ENCODE measurements at regions not wholly inside any gene's neighbourhood (a gene's known extent, or its start where the extent isn't known, plus 50 kb on each side); places are given as distances from the start of the nearest gene placed in this dataset.

GRCh38 chr3:34364335-34364734, 565.9 kb downstream of the PDCD6IP start:
- CTCF ChIA-PET, result interaction anchor here (1.2 to 1.5 kb wide), 3 partner anchors 14 to 104 kb away, joined by 3 to 5 read pairs (median 3); no protein-coding TSS in a partner anchor
- POLR2A ChIA-PET, result no interaction called here
- DNase-seq (ENCODE audit: extremely low spot score), result no peak
- TF ChIP-seq, protein P1, sequence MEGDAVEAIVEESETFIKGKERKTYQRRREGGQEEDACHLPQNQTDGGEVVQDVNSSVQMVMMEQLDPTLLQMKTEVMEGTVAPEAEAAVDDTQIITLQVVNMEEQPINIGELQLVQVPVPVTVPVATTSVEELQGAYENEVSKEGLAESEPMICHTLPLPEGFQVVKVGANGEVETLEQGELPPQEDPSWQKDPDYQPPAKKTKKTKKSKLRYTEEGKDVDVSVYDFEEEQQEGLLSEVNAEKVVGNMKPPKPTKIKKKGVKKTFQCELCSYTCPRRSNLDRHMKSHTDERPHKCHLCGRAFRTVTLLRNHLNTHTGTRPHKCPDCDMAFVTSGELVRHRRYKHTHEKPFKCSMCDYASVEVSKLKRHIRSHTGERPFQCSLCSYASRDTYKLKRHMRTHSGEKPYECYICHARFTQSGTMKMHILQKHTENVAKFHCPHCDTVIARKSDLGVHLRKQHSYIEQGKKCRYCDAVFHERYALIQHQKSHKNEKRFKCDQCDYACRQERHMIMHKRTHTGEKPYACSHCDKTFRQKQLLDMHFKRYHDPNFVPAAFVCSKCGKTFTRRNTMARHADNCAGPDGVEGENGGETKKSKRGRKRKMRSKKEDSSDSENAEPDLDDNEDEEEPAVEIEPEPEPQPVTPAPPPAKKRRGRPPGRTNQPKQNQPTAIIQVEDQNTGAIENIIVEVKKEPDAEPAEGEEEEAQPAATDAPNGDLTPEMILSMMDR (IDR thresholded peaks at IDR 0.05; ENCODE audit: control extremely low read depth, extremely low read depth, low read depth, missing control alignments), result no peak

DNA sequence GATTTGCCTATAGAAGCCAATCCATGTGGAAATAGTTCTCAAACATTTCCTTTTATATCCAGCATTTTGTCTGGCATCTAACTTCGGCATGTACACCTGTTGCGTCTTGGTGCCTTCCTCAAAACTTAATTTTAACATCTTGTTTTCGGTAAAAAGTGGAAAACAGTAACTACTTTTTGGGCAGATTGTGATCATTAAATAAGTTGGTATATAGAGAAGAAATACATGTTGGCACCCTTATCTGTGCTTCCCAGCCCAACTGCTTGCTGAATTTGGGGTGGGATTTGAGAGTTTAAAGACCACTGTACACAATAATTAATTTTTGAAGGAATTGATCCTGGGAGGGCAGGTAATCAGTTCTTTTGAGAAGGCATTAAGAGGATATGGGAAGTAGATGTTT, 566.8 kb downstream of the PDCD6IP start:
- POLR2A ChIA-PET, result interaction anchor here (0.5 kb wide), 1 partner anchor 215 kb away, joined by 3 read pairs; no protein-coding TSS in a partner anchor
- CTCF ChIA-PET, result no interaction called here
- no peak for DNase-seq (ENCODE audit: extremely low spot score)
- TF ChIP-seq, protein P1 (IDR thresholded peaks at IDR 0.05; ENCODE audit: control extremely low read depth, extremely low read depth, low read depth, missing control alignments), result no peak

DNA sequence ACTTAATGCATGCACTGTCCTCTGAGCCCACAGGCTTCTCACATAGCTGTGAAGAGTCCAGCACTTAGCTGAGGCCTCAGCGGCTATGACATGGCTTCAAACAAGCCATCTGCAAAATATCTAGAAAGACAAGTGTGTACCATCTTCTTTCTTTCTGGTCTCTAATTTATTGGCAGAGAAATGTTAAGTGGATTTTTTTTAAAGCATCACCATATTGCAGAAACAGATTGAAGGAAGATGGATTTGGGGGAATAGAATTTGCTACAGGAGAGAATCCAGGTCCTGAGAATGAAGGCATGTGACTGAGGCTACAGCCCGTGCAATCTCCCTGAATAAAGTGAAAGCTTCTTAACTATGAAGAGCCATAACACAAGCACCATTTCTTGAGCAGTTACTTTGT, 567.3 kb downstream of the PDCD6IP start:
- CTCF ChIA-PET, result no interaction called here
- POLR2A ChIA-PET, result interaction anchor here (0.5 kb wide), 1 partner anchor 216 kb away, joined by 3 read pairs; no protein-coding TSS in a partner anchor
- TF ChIP-seq, protein P1 (IDR thresholded peaks at IDR 0.05; ENCODE audit: control extremely low read depth, extremely low read depth, low read depth, missing control alignments), result no peak
- DNase-seq (ENCODE audit: extremely low spot score), result no peak

- TF ChIP-seq, protein P1 (IDR thresholded peaks at IDR 0.05; ENCODE audit: control extremely low read depth, extremely low read depth, low read depth, missing control alignments), result no peak
- POLR2A ChIA-PET, result no interaction called here
- CTCF ChIA-PET, result interaction anchor here (0.9 to 1.0 kb wide), 2 partner anchors 20 to 72 kb away, joined by 3 read pairs; no protein-coding TSS in a partner anchor
- no peak for DNase-seq (ENCODE audit: extremely low spot score)
Measured at GRCh38 chr3:34367521-34367920, 569.1 kb downstream of the PDCD6IP start.

DNA sequence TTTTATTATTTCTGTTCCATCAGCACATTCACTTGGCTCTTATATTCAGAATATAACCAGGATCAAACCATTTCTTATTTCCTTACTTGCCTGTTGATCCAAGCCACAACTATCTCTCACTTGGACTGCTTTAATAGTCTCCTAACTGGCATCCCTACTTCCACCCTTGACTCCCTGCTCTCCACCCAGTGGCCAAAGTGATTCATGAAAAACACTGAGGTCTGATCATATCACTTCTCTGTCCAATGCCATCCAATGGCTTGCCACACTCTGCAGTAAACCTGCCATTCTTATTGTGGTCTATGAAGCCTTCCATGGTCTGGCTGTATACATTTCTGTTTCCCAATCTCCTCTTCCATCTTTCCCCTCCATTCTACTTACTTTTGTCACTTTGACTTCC, 576.1 kb downstream of the PDCD6IP start:
- no peak for DNase-seq (ENCODE audit: extremely low spot score)
- TF ChIP-seq, protein P1 (IDR thresholded peaks at IDR 0.05; ENCODE audit: control extremely low read depth, extremely low read depth, low read depth, missing control alignments), result no peak
- CTCF ChIA-PET, result no interaction called here
- POLR2A ChIA-PET, result no interaction called here

GRCh38 chr3:34376691-34377090, 578.3 kb downstream of the PDCD6IP start:
- CTCF ChIA-PET, result interaction anchor here (1.3 kb wide), 1 partner anchor 13 kb away, joined by 5 read pairs; no protein-coding TSS in a partner anchor
- DNase-seq (ENCODE audit: extremely low spot score), result no peak
- POLR2A ChIA-PET, result no interaction called here
- TF ChIP-seq, protein P1 (IDR thresholded peaks at IDR 0.05; ENCODE audit: control extremely low read depth, extremely low read depth, low read depth, missing control alignments), result no peak
